ENCODE measurements at regions not wholly inside any gene's neighbourhood (a gene's known extent, or its start where the extent isn't known, plus 50 kb on each side); places are given as distances from the start of the nearest gene placed in this dataset.

GRCh38 chr6:3654436-3654835, 97.1 kb downstream of the PXDC1 start:
- no peak overlapping the region for H3K27ac Mint-ChIP-seq (ENCODE audit: unreplicated experiment)
- no peak for DNase-seq
- BruUV-seq (replicated peaks): no TSS peak
- H3K4me3 ChIP-seq (ENCODE audit: low read depth, low read length): no peak overlapping the region
- H3K36me3 Mint-ChIP-seq (ENCODE audit: insufficient read depth, unreplicated experiment): no peaks in the 10 kb centered on the region
- peaks cover 1% of the 10 kb centered on the region for H3K4me1 Mint-ChIP-seq (ENCODE audit: low read depth, unreplicated experiment)
- H3K9me3 Mint-ChIP-seq (ENCODE audit: unreplicated experiment): no peaks in the 10 kb centered on the region
- no peaks in the 10 kb centered on the region for H3K4me1 ChIP-seq
- ChIA-PET CTCF (no interaction called here), POLR2A (no interaction called here)
- no peaks in the 10 kb centered on the region for H3K27me3 ChIP-seq (replicated peaks; ENCODE audit: control insufficient read depth, insufficient read depth, low read length)
- no peaks in the 10 kb centered on the region for H3K36me3 ChIP-seq (ENCODE audit: control insufficient read depth, insufficient read depth, low read length)
- H3K9me3 ChIP-seq: no peaks in the 10 kb centered on the region
- H3K4me3 Mint-ChIP-seq (ENCODE audit: unreplicated experiment): no peak overlapping the region
- no peak for TF ChIP-seq CTCF (IDR thresholded peaks at IDR 0.05; ENCODE audit: insufficient read depth in 1 of 2, low read depth in 1 of 2, low read length in 1 of 2, severe bottlenecking in 1 of 2, unreplicated experiment in 1 of 2)
- H3K27me3 Mint-ChIP-seq (ENCODE audit: insufficient read depth, unreplicated experiment): no peaks in the 10 kb centered on the region
- intact Hi-C loops (cut with micrococcal nuclease; ENCODE audit: unreplicated experiment): no loop called here

DNA sequence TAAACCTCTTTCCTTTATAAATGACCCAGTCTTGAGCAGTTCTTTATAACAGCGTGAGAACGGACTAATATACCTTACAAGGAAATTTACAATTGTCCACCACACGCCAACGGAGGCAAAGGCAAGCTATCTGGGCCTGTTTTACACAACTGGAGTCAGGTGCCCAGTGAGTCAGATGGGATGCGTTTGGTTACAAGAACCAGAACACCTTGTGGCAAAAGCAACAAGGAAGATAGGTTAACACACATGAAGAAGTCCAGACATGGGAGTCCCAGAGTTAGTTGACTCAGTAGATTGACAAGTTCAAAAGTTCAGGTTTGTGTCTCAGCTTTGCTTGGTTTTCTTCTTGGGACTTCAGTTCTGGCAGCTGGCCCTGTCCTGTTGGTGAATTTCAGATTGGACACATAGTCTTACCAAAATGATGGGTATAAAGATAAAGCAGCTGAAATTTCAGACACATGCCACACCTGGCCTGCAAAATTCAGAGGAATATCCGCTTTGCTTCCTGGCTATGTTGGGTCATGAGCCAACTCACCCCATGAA, 97.9 kb downstream of the PXDC1 start:
- Histone ChIP-seq H3K4me1 (no peaks in the 10 kb centered on the region), H3K9me3 (no peaks in the 10 kb centered on the region), H3K27me3 (replicated peaks; ENCODE audit: control insufficient read depth, insufficient read depth, low read length) (no peaks in the 10 kb centered on the region), H3K4me3 (ENCODE audit: low read depth, low read length) (no peak overlapping the region), H3K36me3 (ENCODE audit: control insufficient read depth, insufficient read depth, low read length) (no peaks in the 10 kb centered on the region)
- no peak overlapping the region for H3K27ac Mint-ChIP-seq (ENCODE audit: unreplicated experiment)
- H3K36me3 Mint-ChIP-seq (ENCODE audit: insufficient read depth, unreplicated experiment): no peaks in the 10 kb centered on the region
- no peak for TF ChIP-seq CTCF (IDR thresholded peaks at IDR 0.05; ENCODE audit: insufficient read depth in 1 of 2, low read depth in 1 of 2, low read length in 1 of 2, severe bottlenecking in 1 of 2, unreplicated experiment in 1 of 2)
- H3K27me3 Mint-ChIP-seq (ENCODE audit: insufficient read depth, unreplicated experiment): no peaks in the 10 kb centered on the region
- intact Hi-C loops (cut with micrococcal nuclease; ENCODE audit: unreplicated experiment): no loop called here
- no peaks in the 10 kb centered on the region for H3K4me1 Mint-ChIP-seq (ENCODE audit: low read depth, unreplicated experiment)
- no peak overlapping the region for H3K4me3 Mint-ChIP-seq (ENCODE audit: unreplicated experiment)
- H3K9me3 Mint-ChIP-seq (ENCODE audit: unreplicated experiment): no peaks in the 10 kb centered on the region
- POLR2A ChIA-PET: no interaction called here
- DNase-seq: no peak
- CTCF ChIA-PET: no interaction called here
- no TSS peak for BruUV-seq (replicated peaks)

DNA sequence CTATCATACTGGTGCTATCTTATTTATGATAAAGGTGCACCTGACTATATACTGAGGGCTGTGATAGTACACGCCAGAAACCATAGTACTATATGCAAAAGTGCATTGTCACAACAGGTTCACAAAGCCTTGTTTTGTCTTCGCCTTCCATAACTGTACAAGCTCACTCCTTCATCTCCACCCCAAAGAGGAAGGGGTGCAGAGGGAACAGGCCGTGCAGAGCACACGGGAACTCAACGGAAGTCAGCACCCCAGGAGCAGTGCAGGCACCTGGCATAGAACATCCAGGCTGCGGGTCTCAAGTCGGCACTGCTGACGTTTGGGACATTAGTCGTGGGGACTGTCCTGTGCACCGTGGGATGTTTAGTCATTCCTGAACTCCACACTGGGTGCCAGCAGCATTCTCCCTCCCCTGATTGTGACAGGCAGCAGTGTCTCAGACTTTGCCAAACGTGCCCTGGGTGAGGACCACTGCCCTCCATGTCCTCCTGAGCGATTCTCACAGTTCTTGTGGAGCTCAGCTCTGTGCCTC, 99.7 kb downstream of the PXDC1 start:
- Mint-ChIP-seq H3K4me1 (ENCODE audit: low read depth, unreplicated experiment) (peaks cover 9% of the 10 kb centered on the region), H3K4me3 (ENCODE audit: unreplicated experiment) (no peak overlapping the region), H3K27ac (ENCODE audit: unreplicated experiment) (no peak overlapping the region), H3K27me3 (ENCODE audit: insufficient read depth, unreplicated experiment) (no peaks in the 10 kb centered on the region), H3K36me3 (ENCODE audit: insufficient read depth, unreplicated experiment) (no peaks in the 10 kb centered on the region), H3K9me3 (ENCODE audit: unreplicated experiment) (no peaks in the 10 kb centered on the region)
- no TSS peak for BruUV-seq (replicated peaks)
- no peak overlapping the region for H3K4me3 ChIP-seq (ENCODE audit: low read depth, low read length)
- no peaks in the 10 kb centered on the region for H3K36me3 ChIP-seq (ENCODE audit: control insufficient read depth, insufficient read depth, low read length)
- intact Hi-C loops (cut with micrococcal nuclease; ENCODE audit: unreplicated experiment): no loop called here
- ChIA-PET POLR2A (no interaction called here), CTCF (no interaction called here)
- TF ChIP-seq CTCF (IDR thresholded peaks at IDR 0.05; ENCODE audit: insufficient read depth in 1 of 2, low read depth in 1 of 2, low read length in 1 of 2, severe bottlenecking in 1 of 2, unreplicated experiment in 1 of 2): no peak
- no peaks in the 10 kb centered on the region for H3K27me3 ChIP-seq (replicated peaks; ENCODE audit: control insufficient read depth, insufficient read depth, low read length)
- no peaks in the 10 kb centered on the region for H3K9me3 ChIP-seq
- H3K4me1 ChIP-seq: no peaks in the 10 kb centered on the region
- no peak for DNase-seq

Measured in Caco-2 (cell line).